ENCODE measurements at regions not wholly inside any gene's neighbourhood (a gene's known extent, or its start where the extent isn't known, plus 50 kb on each side); places are given as distances from the start of the nearest gene placed in this dataset.

GRCh38 chr2:48118895-48119294 is 195.6 kb upstream of the FOXN2 start:
- 86 to 89% methylated on average over 6 of the region's 6 CpGs for WGBS, 2 donors
- TF ChIP-seq POLR2AphosphoS5 (IDR thresholded peaks at IDR 0.05) (no peak), CTCF (IDR thresholded peaks at IDR 0.05) (no peak), EP300 (IDR thresholded peaks at IDR 0.05) (no peak), POLR2A (IDR thresholded peaks at IDR 0.05) (no peak)
- no peaks in the 10 kb centered on the region for H3K27me3 ChIP-seq
- DNase-seq: no peak
- no peaks in the 10 kb centered on the region for H3K4me1 ChIP-seq
- no peaks in the 10 kb centered on the region for H3K36me3 ChIP-seq
- no peaks in the 10 kb centered on the region for H3K9me3 ChIP-seq
- no peak overlapping the region for H3K27ac ChIP-seq
- intact Hi-C loops (cut with DNase I): no loop called here
- H3K4me3 ChIP-seq: no peak overlapping the region

DNA sequence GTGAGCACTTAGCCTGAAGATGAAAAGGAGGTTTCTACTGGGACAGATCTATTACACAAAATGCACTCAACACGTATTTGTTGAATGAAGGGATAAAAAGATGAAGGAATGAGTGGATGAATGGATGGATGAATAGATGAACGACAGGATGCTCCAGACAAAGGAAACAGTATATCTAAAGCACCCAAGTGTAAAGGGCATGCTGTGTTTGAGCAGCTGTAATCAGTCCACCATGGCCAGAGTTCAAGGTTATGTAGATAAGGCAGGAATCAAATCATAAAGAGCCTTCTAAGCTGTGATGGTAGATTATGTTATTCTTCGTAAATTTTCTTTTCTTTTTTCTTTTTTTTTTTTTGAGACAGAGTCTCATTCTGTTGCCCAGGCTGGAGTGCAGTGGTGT is 194.4 kb upstream of the FOXN2 start:
- H3K27ac ChIP-seq: no peak overlapping the region
- intact Hi-C loops (cut with DNase I): no loop called here
- WGBS, 2 donors: 35 to 74% methylated on average over 3 of the region's 3 CpGs
- H3K4me1 ChIP-seq: no peaks in the 10 kb centered on the region
- H3K36me3 ChIP-seq: no peaks in the 10 kb centered on the region
- no peaks in the 10 kb centered on the region for H3K9me3 ChIP-seq
- DNase-seq: no peak
- H3K4me3 ChIP-seq: no peak overlapping the region
- no peak for TF ChIP-seq EP300 (IDR thresholded peaks at IDR 0.05)
- TF ChIP-seq CTCF (IDR thresholded peaks at IDR 0.05): no peak
- TF ChIP-seq POLR2AphosphoS5 (IDR thresholded peaks at IDR 0.05): no peak
- no peak for TF ChIP-seq POLR2A (IDR thresholded peaks at IDR 0.05)
- H3K27me3 ChIP-seq: no peaks in the 10 kb centered on the region

DNA sequence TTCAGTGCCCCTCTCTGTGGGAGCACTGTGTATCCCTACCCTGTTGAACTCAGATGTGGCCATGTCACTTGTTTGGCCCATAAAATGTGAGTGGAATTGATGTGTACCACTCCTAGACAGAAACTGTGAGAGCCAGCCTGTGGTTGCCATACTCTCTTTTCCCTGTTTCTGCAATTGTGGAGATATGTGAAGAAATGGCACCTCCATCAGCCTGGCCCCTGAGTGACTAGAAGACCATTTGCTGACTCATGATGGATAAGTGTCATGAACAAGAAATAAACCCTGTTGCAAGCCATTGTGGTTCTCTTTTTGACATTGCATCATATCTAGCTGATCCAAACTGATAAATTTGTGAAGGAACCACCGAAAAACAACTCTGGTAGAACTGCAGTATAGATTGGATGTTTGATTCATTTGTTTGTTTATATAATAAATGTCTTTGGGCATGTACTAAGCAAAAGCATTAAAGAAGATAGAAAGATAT is 193.7 kb upstream of the FOXN2 start:
- no peak for TF ChIP-seq CTCF (IDR thresholded peaks at IDR 0.05)
- no peak for TF ChIP-seq POLR2AphosphoS5 (IDR thresholded peaks at IDR 0.05)
- TF ChIP-seq EP300 (IDR thresholded peaks at IDR 0.05): no peak
- TF ChIP-seq POLR2A (IDR thresholded peaks at IDR 0.05): no peak
- WGBS, 2 donors: 70 to 81% methylated on average over 1 of the region's 1 CpG
- Histone ChIP-seq H3K36me3 (no peaks in the 10 kb centered on the region), H3K27ac (no peak overlapping the region), H3K4me1 (no peaks in the 10 kb centered on the region), H3K9me3 (no peaks in the 10 kb centered on the region), H3K4me3 (no peak overlapping the region), H3K27me3 (no peaks in the 10 kb centered on the region)
- no peak for DNase-seq
- intact Hi-C loops (cut with DNase I): no loop called here

DNA sequence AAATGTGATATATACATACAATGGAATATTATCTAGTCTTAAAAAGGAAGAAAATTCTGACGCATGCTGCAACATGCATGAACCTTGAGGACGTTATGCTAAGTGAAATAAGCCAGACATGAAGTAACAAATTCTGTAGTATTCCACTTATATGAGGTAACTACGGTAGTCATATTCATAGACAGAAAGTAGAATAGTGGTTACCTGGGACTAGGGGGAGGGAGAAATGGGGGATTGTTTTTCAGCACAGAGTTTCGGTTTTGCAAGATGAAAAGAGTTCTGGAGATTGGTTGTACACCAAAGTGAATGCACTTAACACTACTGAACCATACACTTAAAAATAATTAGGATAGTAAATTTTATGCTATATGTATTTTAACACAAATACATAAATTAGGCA is 192.3 kb upstream of the FOXN2 start:
- intact Hi-C loops (cut with DNase I): no loop called here
- Histone ChIP-seq H3K9me3 (no peaks in the 10 kb centered on the region), H3K27ac (no peak overlapping the region), H3K4me1 (no peaks in the 10 kb centered on the region), H3K27me3 (no peaks in the 10 kb centered on the region), H3K4me3 (no peak overlapping the region), H3K36me3 (no peaks in the 10 kb centered on the region)
- DNase-seq: no peak
- TF ChIP-seq POLR2AphosphoS5 (IDR thresholded peaks at IDR 0.05) (no peak), POLR2A (IDR thresholded peaks at IDR 0.05) (no peak), CTCF (IDR thresholded peaks at IDR 0.05) (no peak), EP300 (IDR thresholded peaks at IDR 0.05) (no peak)
- 85 to 92% methylated on average over 4 of the region's 4 CpGs for WGBS, 2 donors

GRCh38 chr2:48124592-48124991 is 189.9 kb upstream of the FOXN2 start:
- WGBS, 2 donors: 95 to 96% methylated on average over 1 of the region's 1 CpG
- intact Hi-C loops (cut with DNase I): no loop called here
- Histone ChIP-seq H3K27ac (no peak overlapping the region), H3K4me1 (no peaks in the 10 kb centered on the region), H3K36me3 (no peaks in the 10 kb centered on the region), H3K27me3 (no peaks in the 10 kb centered on the region), H3K4me3 (no peak overlapping the region), H3K9me3 (no peaks in the 10 kb centered on the region)
- TF ChIP-seq POLR2A (IDR thresholded peaks at IDR 0.05): no peak
- TF ChIP-seq EP300 (IDR thresholded peaks at IDR 0.05): no peak
- TF ChIP-seq CTCF (IDR thresholded peaks at IDR 0.05): no peak
- no peak for TF ChIP-seq POLR2AphosphoS5 (IDR thresholded peaks at IDR 0.05)
- DNase-seq: no peak

Data from sigmoid colon (tissue), 6 donors.